ENCODE measurements at regions not wholly inside any gene's neighbourhood (a gene's known extent, or its start where the extent isn't known, plus 50 kb on each side); places are given as distances from the start of the nearest gene placed in this dataset.

- H3K4me1 ChIP-seq (ENCODE audit: control insufficient read depth, insufficient read depth, low read length), result no peaks in the 10 kb centered on the region
- 90 to 100% methylated on average over 1 to 2 of the region's 3 CpGs for WGBS, 2 experiments
- no peaks in the 10 kb centered on the region for H3K9me3 ChIP-seq (ENCODE audit: control insufficient read depth, low read length)
- H3K27ac ChIP-seq (ENCODE audit: insufficient read depth, low read depth, low read length, poor library complexity, severe bottlenecking), result no peak overlapping the region
- H3K27me3 ChIP-seq (ENCODE audit: control insufficient read depth, insufficient read depth, low read length, poor library complexity, severe bottlenecking), result no peaks in the 10 kb centered on the region
- no peak overlapping the region for H3K4me3 ChIP-seq (ENCODE audit: insufficient read depth, low read depth, low read length)
- no peaks in the 10 kb centered on the region for H3K36me3 ChIP-seq (ENCODE audit: control insufficient read depth, insufficient read depth, low read length)
Measured at GRCh38 chr3:101946906-101947305, 97.6 kb downstream of the NFKBIZ start.

DNA sequence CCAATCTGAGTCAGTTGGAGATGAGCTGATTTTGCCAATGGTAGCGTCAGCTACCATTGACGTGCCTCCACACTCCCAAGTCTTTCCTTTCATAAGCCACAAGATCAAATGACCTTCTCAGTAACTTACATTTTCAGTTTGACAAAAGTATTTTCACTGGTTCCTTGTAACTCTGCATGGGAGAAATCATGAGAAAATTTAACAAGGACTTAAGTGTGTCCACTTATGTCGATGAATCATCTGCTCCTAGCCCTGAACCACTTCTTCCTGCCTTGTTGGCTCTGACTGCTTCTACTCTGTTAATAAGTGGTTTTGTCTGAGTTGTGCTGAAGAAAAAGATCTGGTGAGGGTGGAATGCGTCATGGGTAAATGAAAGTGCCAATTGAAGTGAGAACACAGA lies 101.2 kb downstream of the NFKBIZ start:
- no peak overlapping the region for H3K4me3 ChIP-seq (ENCODE audit: insufficient read depth, low read depth, low read length)
- H3K27me3 ChIP-seq (ENCODE audit: control insufficient read depth, insufficient read depth, low read length, poor library complexity, severe bottlenecking), result no peaks in the 10 kb centered on the region
- 93 to 94% methylated on average over 4 of the region's 4 CpGs for WGBS, 2 experiments
- H3K4me1 ChIP-seq (ENCODE audit: control insufficient read depth, insufficient read depth, low read length), result no peaks in the 10 kb centered on the region
- no peaks in the 10 kb centered on the region for H3K36me3 ChIP-seq (ENCODE audit: control insufficient read depth, insufficient read depth, low read length)
- H3K9me3 ChIP-seq (ENCODE audit: control insufficient read depth, low read length), result no peaks in the 10 kb centered on the region
- H3K27ac ChIP-seq (ENCODE audit: insufficient read depth, low read depth, low read length, poor library complexity, severe bottlenecking), result no peak overlapping the region

DNA sequence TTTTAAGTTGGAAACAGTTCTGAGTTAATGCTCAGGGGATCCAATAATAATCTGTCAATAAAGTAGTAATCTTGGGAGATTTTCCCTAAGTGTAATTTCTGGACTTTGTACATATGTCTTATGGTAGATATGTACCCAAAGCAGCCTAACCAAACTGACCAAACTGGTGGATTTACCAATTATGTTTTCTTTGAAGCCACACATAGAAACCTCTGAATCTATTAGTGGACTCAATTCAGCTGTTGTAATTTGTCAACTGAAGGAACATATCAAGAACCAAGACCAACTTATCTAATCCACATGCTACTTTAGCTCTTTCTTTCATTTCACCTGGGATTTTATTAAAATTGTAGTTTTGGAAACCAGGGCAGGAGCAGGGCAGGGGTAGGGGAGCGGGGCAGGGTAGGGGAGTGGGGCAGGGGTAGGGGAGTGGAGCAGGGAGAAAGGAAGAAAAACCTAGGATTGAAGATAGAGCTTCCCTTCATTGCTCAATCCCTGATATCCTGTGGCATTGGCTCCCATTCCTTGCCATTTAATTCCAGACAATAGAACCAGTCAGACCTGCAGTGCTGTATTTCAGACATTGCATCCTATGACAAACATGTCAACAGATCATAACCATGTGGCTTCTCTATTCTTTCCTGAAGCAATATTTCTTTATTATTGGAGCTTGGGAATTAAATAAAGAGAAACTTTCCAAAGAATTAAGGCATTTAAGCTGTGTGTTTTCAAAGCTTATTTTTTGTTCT lies 101.8 kb downstream of the NFKBIZ start:
- no peak overlapping the region for H3K27ac ChIP-seq (ENCODE audit: insufficient read depth, low read depth, low read length, poor library complexity, severe bottlenecking)

DNA sequence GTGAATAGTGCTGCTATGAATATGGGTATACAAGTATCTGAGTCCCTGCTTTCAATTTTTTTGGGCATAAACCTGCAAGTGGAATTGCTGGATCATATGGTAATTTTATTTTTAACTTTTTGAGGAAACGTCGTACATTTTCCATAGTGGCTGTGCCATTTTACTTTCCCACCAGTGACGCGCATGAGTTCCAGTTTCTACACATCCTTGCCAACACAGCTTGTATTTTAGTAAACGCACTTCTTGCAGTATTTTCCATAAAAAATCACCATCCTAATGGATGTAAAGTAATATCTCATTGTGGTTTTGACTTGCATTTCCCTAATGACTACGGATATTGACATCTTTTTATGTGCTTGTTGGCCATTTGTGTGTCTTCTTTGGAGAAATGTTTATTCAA lies 105.0 kb downstream of the NFKBIZ start:
- H3K27me3 ChIP-seq (ENCODE audit: control insufficient read depth, insufficient read depth, low read length, poor library complexity, severe bottlenecking), result no peaks in the 10 kb centered on the region
- H3K4me3 ChIP-seq (ENCODE audit: insufficient read depth, low read depth, low read length), result no peak overlapping the region
- 95 to 96% methylated on average over 5 to 6 of the region's 6 CpGs for WGBS, 2 experiments
- H3K9me3 ChIP-seq (ENCODE audit: control insufficient read depth, low read length), result no peaks in the 10 kb centered on the region
- no peaks in the 10 kb centered on the region for H3K36me3 ChIP-seq (ENCODE audit: control insufficient read depth, insufficient read depth, low read length)
- no peaks in the 10 kb centered on the region for H3K4me1 ChIP-seq (ENCODE audit: control insufficient read depth, insufficient read depth, low read length)
- H3K27ac ChIP-seq (ENCODE audit: insufficient read depth, low read depth, low read length, poor library complexity, severe bottlenecking), result no peak overlapping the region

More for the DNA sequence above, 101.8 kb downstream of the NFKBIZ start:
- Histone ChIP-seq H3K36me3 (ENCODE audit: control insufficient read depth, insufficient read depth, low read length) (no peaks in the 10 kb centered on the region), H3K9me3 (ENCODE audit: control insufficient read depth, low read length) (no peaks in the 10 kb centered on the region), H3K4me1 (ENCODE audit: control insufficient read depth, insufficient read depth, low read length) (no peaks in the 10 kb centered on the region), H3K27me3 (ENCODE audit: control insufficient read depth, insufficient read depth, low read length, poor library complexity, severe bottlenecking) (no peaks in the 10 kb centered on the region), H3K4me3 (ENCODE audit: insufficient read depth, low read depth, low read length) (no peak overlapping the region)
- 92 to 93% methylated on average over 1 of the region's 1 CpG for WGBS, 2 experiments

DNA sequence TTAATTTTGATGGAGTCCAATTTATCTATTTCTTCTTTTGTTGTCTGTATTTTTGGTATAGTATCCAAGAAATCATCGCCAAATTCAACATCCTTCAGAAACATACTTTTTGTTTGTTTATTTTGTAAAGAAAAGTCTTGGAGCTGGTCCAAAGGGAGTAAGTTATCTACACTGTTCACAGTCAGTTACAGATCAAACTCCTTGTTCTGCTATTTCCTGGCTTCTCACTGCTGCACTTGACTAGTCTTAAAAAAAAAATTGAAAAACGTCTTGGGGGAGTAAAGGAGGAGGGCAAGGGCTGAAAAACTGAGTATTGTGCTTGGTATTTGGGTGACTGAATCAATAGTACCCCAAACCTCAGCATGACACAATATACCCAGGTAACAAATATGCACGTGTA lies 105.6 kb downstream of the NFKBIZ start:
- Histone ChIP-seq H3K4me1 (ENCODE audit: control insufficient read depth, insufficient read depth, low read length) (no peaks in the 10 kb centered on the region), H3K27me3 (ENCODE audit: control insufficient read depth, insufficient read depth, low read length, poor library complexity, severe bottlenecking) (no peaks in the 10 kb centered on the region), H3K9me3 (ENCODE audit: control insufficient read depth, low read length) (no peaks in the 10 kb centered on the region), H3K27ac (ENCODE audit: insufficient read depth, low read depth, low read length, poor library complexity, severe bottlenecking) (no peak overlapping the region), H3K36me3 (ENCODE audit: control insufficient read depth, insufficient read depth, low read length) (no peaks in the 10 kb centered on the region), H3K4me3 (ENCODE audit: insufficient read depth, low read depth, low read length) (no peak overlapping the region)
- 71% methylated on average over 1 of the region's 3 CpGs; no CpG with 5 or more reads in 1 of the 2 experiments for whole genome bisulfite sequencing, 2 experiments

- no peaks in the 10 kb centered on the region for H3K4me1 ChIP-seq (ENCODE audit: control insufficient read depth, insufficient read depth, low read length)
- H3K27ac ChIP-seq (ENCODE audit: insufficient read depth, low read depth, low read length, poor library complexity, severe bottlenecking), result no peak overlapping the region
- H3K4me3 ChIP-seq (ENCODE audit: insufficient read depth, low read depth, low read length), result no peak overlapping the region
- no peaks in the 10 kb centered on the region for H3K36me3 ChIP-seq (ENCODE audit: control insufficient read depth, insufficient read depth, low read length)
- H3K27me3 ChIP-seq (ENCODE audit: control insufficient read depth, insufficient read depth, low read length, poor library complexity, severe bottlenecking), result no peaks in the 10 kb centered on the region
- H3K9me3 ChIP-seq (ENCODE audit: control insufficient read depth, low read length), result no peaks in the 10 kb centered on the region
- WGBS, 2 experiments, result 82 to 100% methylated on average over 1 of the region's 1 CpG
Measured at GRCh38 chr3:101962055-101962454, 112.7 kb downstream of the NFKBIZ start.

DNA sequence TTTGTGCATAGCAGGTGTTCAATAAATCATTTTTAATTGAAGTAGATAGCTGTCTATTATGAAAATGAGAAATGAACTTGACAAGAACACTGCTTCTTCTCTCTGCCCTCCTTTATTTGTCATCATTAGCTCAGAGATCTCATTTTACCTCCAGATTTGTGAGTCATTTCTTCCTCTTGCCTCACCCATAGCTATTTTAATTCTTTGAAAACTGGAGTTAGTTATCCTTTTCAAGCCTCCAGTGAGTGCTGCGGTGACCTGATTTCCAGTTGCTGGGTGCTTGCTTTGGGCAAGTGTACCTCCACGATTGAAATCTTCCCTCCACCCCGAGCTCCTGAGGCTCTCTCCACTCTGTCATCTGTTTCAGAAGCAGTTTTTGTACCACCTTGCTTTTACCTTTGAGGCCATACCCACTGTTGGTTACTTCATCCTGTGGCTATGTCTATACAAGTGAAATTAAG lies 114.6 kb downstream of the NFKBIZ start:
- no peak overlapping the region for H3K27ac ChIP-seq (ENCODE audit: insufficient read depth, low read depth, low read length, poor library complexity, severe bottlenecking)
- no peaks in the 10 kb centered on the region for H3K36me3 ChIP-seq (ENCODE audit: control insufficient read depth, insufficient read depth, low read length)
- H3K27me3 ChIP-seq (ENCODE audit: control insufficient read depth, insufficient read depth, low read length, poor library complexity, severe bottlenecking), result no peaks in the 10 kb centered on the region
- H3K4me3 ChIP-seq (ENCODE audit: insufficient read depth, low read depth, low read length), result no peak overlapping the region
- H3K9me3 ChIP-seq (ENCODE audit: control insufficient read depth, low read length), result no peaks in the 10 kb centered on the region
- no peaks in the 10 kb centered on the region for H3K4me1 ChIP-seq (ENCODE audit: control insufficient read depth, insufficient read depth, low read length)
- 92% methylated on average over 3 of the region's 3 CpGs for WGBS, 2 experiments

DNA sequence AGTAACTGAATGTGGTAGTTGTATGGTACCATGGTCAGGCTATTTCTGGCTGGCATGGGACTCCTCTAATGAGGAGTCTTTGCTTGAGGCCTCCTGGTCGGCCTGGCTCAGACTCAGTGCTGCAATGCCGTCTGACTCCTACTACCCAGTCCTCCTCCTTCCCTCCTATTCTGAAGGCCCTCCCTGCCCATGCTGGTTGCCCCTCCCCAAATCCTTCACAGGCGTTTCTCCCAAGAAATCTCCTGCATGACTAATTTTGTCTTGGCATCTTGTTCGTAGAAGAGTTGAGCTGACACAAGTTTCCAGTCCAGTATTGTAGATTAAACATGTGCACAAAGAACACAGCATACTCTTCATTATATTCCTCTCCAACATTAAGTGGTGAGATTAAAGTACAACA lies 115.5 kb downstream of the NFKBIZ start:
- no peaks in the 10 kb centered on the region for H3K36me3 ChIP-seq (ENCODE audit: control insufficient read depth, insufficient read depth, low read length)
- 67 to 69% methylated on average over 3 to 4 of the region's 4 CpGs for whole genome bisulfite sequencing, 2 experiments
- no peaks in the 10 kb centered on the region for H3K4me1 ChIP-seq (ENCODE audit: control insufficient read depth, insufficient read depth, low read length)
- no peaks in the 10 kb centered on the region for H3K9me3 ChIP-seq (ENCODE audit: control insufficient read depth, low read length)
- no peak overlapping the region for H3K4me3 ChIP-seq (ENCODE audit: insufficient read depth, low read depth, low read length)
- H3K27me3 ChIP-seq (ENCODE audit: control insufficient read depth, insufficient read depth, low read length, poor library complexity, severe bottlenecking), result no peaks in the 10 kb centered on the region
- H3K27ac ChIP-seq (ENCODE audit: insufficient read depth, low read depth, low read length, poor library complexity, severe bottlenecking), result no peak overlapping the region

DNA sequence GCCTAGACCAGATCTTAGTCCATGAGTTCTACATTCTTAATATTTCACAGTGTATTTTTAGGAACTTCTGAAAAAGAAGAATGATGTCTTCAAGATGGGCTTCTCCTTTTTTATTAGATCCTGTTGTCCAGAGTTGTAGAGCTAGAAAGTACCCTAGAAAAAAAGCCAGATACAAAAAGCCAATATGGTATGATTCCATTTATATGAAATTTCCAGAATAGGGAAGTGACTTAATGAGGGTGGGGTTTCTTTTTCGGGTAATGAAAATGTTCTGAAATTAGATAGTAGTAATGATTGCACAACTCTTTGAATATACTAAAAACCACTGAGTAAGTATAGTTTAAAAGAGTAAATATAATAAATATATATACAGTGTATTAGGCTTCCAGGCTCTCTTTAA lies 116.9 kb downstream of the NFKBIZ start:
- no peak overlapping the region for H3K4me3 ChIP-seq (ENCODE audit: insufficient read depth, low read depth, low read length)
- no peaks in the 10 kb centered on the region for H3K4me1 ChIP-seq (ENCODE audit: control insufficient read depth, insufficient read depth, low read length)
- H3K27ac ChIP-seq (ENCODE audit: insufficient read depth, low read depth, low read length, poor library complexity, severe bottlenecking), result no peak overlapping the region
- H3K9me3 ChIP-seq (ENCODE audit: control insufficient read depth, low read length), result no peaks in the 10 kb centered on the region
- WGBS, 2 experiments, result no CpG with 5 or more reads among the region's 1 CpG
- no peaks in the 10 kb centered on the region for H3K27me3 ChIP-seq (ENCODE audit: control insufficient read depth, insufficient read depth, low read length, poor library complexity, severe bottlenecking)
- H3K36me3 ChIP-seq (ENCODE audit: control insufficient read depth, insufficient read depth, low read length), result no peaks in the 10 kb centered on the region

GRCh38 chr3:101970212-101970611 lies 120.9 kb downstream of the NFKBIZ start:
- 91 to 97% methylated on average over 4 of the region's 4 CpGs for WGBS, 2 experiments
- no peak overlapping the region for H3K27ac ChIP-seq (ENCODE audit: insufficient read depth, low read depth, low read length, poor library complexity, severe bottlenecking)
- H3K27me3 ChIP-seq (ENCODE audit: control insufficient read depth, insufficient read depth, low read length, poor library complexity, severe bottlenecking), result no peaks in the 10 kb centered on the region
- H3K4me1 ChIP-seq (ENCODE audit: control insufficient read depth, insufficient read depth, low read length), result no peaks in the 10 kb centered on the region
- H3K9me3 ChIP-seq (ENCODE audit: control insufficient read depth, low read length), result no peaks in the 10 kb centered on the region
- no peak overlapping the region for H3K4me3 ChIP-seq (ENCODE audit: insufficient read depth, low read depth, low read length)
- H3K36me3 ChIP-seq (ENCODE audit: control insufficient read depth, insufficient read depth, low read length), result no peaks in the 10 kb centered on the region
